NCI-H1105 treated with DMSO at 0.1 percent for 48 hours (cell line): ENCODE measurements at regions not wholly inside any gene's neighbourhood (a gene's known extent, or its start where the extent isn't known, plus 50 kb on each side); places are given as distances from the start of the nearest gene placed in this dataset.

Experiments used
- DNase-seq: peaks from one replicate; lab custom pipeline; 2025; lab: John Stamatoyannopoulos, UW

GRCh38 chr12:114302606-114303315 lies 103.2 kb downstream of the TBX5 start:
- no peak for DNase-seq

- DNase-seq = no peak
These were observed 103.8 kb downstream of the TBX5 start for GRCh38 chr12:114302117-114302516.

- DNase-seq = no peak
These were observed 111.7 kb downstream of the TBX5 start for GRCh38 chr12:114294303-114294685.

GRCh38 chr12:114293571-114294302 lies 112.2 kb downstream of the TBX5 start:
- DNase-seq = no peak

- DNase-seq = no peak
These were observed 112.9 kb downstream of the TBX5 start for GRCh38 chr12:114293073-114293472.

GRCh38 chr12:114291389-114292060 lies 114.4 kb downstream of the TBX5 start:
- DNase-seq = no peak

- no peak for DNase-seq
These were observed 118.0 kb downstream of the TBX5 start for GRCh38 chr12:114287821-114288525.

GRCh38 chr12:114286145-114286544 lies 119.8 kb downstream of the TBX5 start:
- no peak for DNase-seq

GRCh38 chr12:114285554-114285953 lies 120.4 kb downstream of the TBX5 start:
- no peak for DNase-seq

- no peak for DNase-seq
These were observed 121.9 kb downstream of the TBX5 start for GRCh38 chr12:114284041-114284440.

GRCh38 chr12:114275932-114276785 lies 129.8 kb downstream of the TBX5 start:
- no peak for DNase-seq

GRCh38 chr12:114275086-114275485 lies 130.9 kb downstream of the TBX5 start:
- no peak for DNase-seq

- peak; percentile 81 for DNase-seq
These were observed 131.8 kb downstream of the TBX5 start for GRCh38 chr12:114274131-114274530.

- DNase-seq = no peak
These were observed 133.3 kb downstream of the TBX5 start for GRCh38 chr12:114272605-114273004.

GRCh38 chr12:114272071-114272470 lies 133.9 kb downstream of the TBX5 start:
- no peak for DNase-seq

GRCh38 chr12:114269153-114269552 lies 136.8 kb downstream of the TBX5 start:
- peak; percentile 87 for DNase-seq

- no peak for DNase-seq
These were observed 139.4 kb downstream of the TBX5 start for GRCh38 chr12:114266536-114266935.

GRCh38 chr12:114265036-114265435 lies 140.9 kb downstream of the TBX5 start:
- no peak for DNase-seq

- no peak for DNase-seq
These were observed 142.7 kb downstream of the TBX5 start for GRCh38 chr12:114263056-114263805.

GRCh38 chr12:114257687-114258086 lies 148.3 kb downstream of the TBX5 start:
- DNase-seq = no peak

GRCh38 chr12:114254998-114255397 lies 150.9 kb downstream of the TBX5 start:
- no peak for DNase-seq
